ENCODE measurements at regions not wholly inside any gene's neighbourhood (a gene's known extent, or its start where the extent isn't known, plus 50 kb on each side); places are given as distances from the start of the nearest gene placed in this dataset.
A peak's percentile ranks its signal among the peaks of the same experiment; 100 is the strongest.
"Not testable (repeated sequence)": the region's sequence is repeated elsewhere in the genome, so short reads cannot be mapped to it uniquely, and the experiment has no call there.

GRCh38 chr2:78814331-78814986 is 211.0 kb upstream of the REG3G start:
- no peak for DNase-seq (ENCODE audit: low read depth)

GRCh38 chr2:78817430-78817829 is 208.1 kb upstream of the REG3G start:
- no peak for DNase-seq (ENCODE audit: low read depth)

GRCh38 chr2:78832481-78832880 is 193.0 kb upstream of the REG3G start:
- DNase-seq (ENCODE audit: low read depth), result no peak

- DNase-seq (ENCODE audit: low read depth), result peak; percentile 14
Observed at GRCh38 chr2:78839259-78839658, 186.2 kb upstream of the REG3G start.

GRCh38 chr2:78840311-78840710 is 185.2 kb upstream of the REG3G start:
- not testable (repeated sequence) for DNase-seq (ENCODE audit: low read depth)

- no peak for DNase-seq (ENCODE audit: low read depth)
Observed at GRCh38 chr2:78845664-78846185, 179.8 kb upstream of the REG3G start.

- DNase-seq (ENCODE audit: low read depth), result peak; percentile 28
Observed at GRCh38 chr2:78861546-78861945, 164.0 kb upstream of the REG3G start.

GRCh38 chr2:78864205-78864604 is 161.3 kb upstream of the REG3G start:
- no peak for DNase-seq (ENCODE audit: low read depth)

- DNase-seq (ENCODE audit: low read depth), result no peak
Observed at GRCh38 chr2:78865667-78866066, 159.8 kb upstream of the REG3G start.

GRCh38 chr2:78870343-78870967 is 155.0 kb upstream of the REG3G start:
- DNase-seq (ENCODE audit: low read depth), result no peak

- no peak for DNase-seq (ENCODE audit: low read depth)
Observed at GRCh38 chr2:78873526-78873925, 152.0 kb upstream of the REG3G start.

GRCh38 chr2:78876316-78876688 is 149.2 kb upstream of the REG3G start:
- DNase-seq (ENCODE audit: low read depth), result no peak

- no peak for DNase-seq (ENCODE audit: low read depth)
Observed at GRCh38 chr2:78887446-78887845, 138.1 kb upstream of the REG3G start.

- no peak for DNase-seq (ENCODE audit: low read depth)
Observed at GRCh38 chr2:78890935-78891334, 134.6 kb upstream of the REG3G start.

GRCh38 chr2:78892295-78892694 is 133.2 kb upstream of the REG3G start:
- no peak for DNase-seq (ENCODE audit: low read depth)

GRCh38 chr2:78895022-78895421 is 130.5 kb upstream of the REG3G start:
- DNase-seq (ENCODE audit: low read depth), result no peak

- no peak for DNase-seq (ENCODE audit: low read depth)
Observed at GRCh38 chr2:78896536-78896935, 129.0 kb upstream of the REG3G start.

- DNase-seq (ENCODE audit: low read depth), result no peak
Observed at GRCh38 chr2:78907089-78907488, 118.4 kb upstream of the REG3G start.

- peak; percentile 2 for DNase-seq (ENCODE audit: low read depth)
Observed at GRCh38 chr2:78908973-78909372, 116.5 kb upstream of the REG3G start.

GRCh38 chr2:78910376-78910775 is 115.1 kb upstream of the REG3G start:
- no peak for DNase-seq (ENCODE audit: low read depth)

GRCh38 chr2:78913257-78913656 is 112.2 kb upstream of the REG3G start:
- DNase-seq (ENCODE audit: low read depth), result no peak

- no peak for DNase-seq (ENCODE audit: low read depth)
Observed at GRCh38 chr2:78925258-78925657, 100.2 kb upstream of the REG3G start.

GRCh38 chr2:78928502-78928901 is 97.0 kb upstream of the REG3G start:
- DNase-seq (ENCODE audit: low read depth), result no peak

- DNase-seq (ENCODE audit: low read depth), result peak; percentile 6
Observed at GRCh38 chr2:78940998-78941397, 84.5 kb upstream of the REG3G start.
